Ovary (tissue), 3 donors: ENCODE measurements at regions not wholly inside any gene's neighbourhood (a gene's known extent, or its start where the extent isn't known, plus 50 kb on each side); places are given as distances from the start of the nearest gene placed in this dataset.
"Not testable (repeated sequence)": the region's sequence is repeated elsewhere in the genome, so short reads cannot be mapped to it uniquely, and the experiment has no call there.

ENCODE experiments used
- EP300 ChIP-seq: sonication (generic); formaldehyde crosslinking; IDR thresholded peaks from one replicate; pipeline ENCODE4 v1.6.1; 2017; ENCODE audit warnings: antibody characterized with exemption
- POLR2A ChIP-seq: fragments of 450-650 bp; IDR thresholded peaks from one replicate; pipeline ENCODE4 v1.6.1; 2017; ENCODE audit warnings: antibody characterized with exemption, mild to moderate bottlenecking, moderate library complexity
- TF ChIP-seq, protein P1 (sequence below), 3 donors: fragments of 450-650 bp in 2 of 3; fragments of 200-600 bp in 1 of 3; IDR thresholded peaks; one replicate each; pipeline versions ENCODE4 v1.5.1 to v1.8.0; 2016 to 2022; ENCODE audit warnings: antibody characterized with exemption in 3 of 3, mild to moderate bottlenecking in 1 of 3
- donor health status: DM: no; HTN: no; CAD: no.

GRCh38 chr5:62817043-62817442, 238.4 kb downstream of the LRRC70 start:
- TF ChIP-seq, protein P1, sequence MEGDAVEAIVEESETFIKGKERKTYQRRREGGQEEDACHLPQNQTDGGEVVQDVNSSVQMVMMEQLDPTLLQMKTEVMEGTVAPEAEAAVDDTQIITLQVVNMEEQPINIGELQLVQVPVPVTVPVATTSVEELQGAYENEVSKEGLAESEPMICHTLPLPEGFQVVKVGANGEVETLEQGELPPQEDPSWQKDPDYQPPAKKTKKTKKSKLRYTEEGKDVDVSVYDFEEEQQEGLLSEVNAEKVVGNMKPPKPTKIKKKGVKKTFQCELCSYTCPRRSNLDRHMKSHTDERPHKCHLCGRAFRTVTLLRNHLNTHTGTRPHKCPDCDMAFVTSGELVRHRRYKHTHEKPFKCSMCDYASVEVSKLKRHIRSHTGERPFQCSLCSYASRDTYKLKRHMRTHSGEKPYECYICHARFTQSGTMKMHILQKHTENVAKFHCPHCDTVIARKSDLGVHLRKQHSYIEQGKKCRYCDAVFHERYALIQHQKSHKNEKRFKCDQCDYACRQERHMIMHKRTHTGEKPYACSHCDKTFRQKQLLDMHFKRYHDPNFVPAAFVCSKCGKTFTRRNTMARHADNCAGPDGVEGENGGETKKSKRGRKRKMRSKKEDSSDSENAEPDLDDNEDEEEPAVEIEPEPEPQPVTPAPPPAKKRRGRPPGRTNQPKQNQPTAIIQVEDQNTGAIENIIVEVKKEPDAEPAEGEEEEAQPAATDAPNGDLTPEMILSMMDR (IDR thresholded peaks at IDR 0.05), result not testable (repeated sequence)
- TF ChIP-seq EP300, POLR2A: not testable (repeated sequence)
